ENCODE measurements at regions not wholly inside any gene's neighbourhood (a gene's known extent, or its start where the extent isn't known, plus 50 kb on each side); places are given as distances from the start of the nearest gene placed in this dataset.

DNA sequence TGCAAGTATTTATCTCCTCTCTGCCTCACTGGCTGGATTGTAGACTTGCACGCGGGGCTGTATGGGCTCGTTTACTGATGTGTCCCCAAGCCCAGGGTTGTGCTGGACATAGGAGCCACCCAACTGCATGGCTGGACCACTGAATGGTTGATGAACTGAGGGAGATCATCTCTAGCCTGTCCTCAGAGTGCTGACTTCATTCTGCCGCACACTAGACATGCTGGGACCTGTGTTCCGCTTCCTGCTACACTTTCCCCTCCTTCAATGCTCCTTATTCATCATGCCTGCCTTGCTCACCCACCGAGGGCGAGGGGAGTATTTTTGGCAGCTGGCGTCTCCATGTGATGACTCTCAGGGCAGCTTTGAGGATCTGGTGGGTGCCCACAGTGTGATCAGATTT, 440.2 kb downstream of the GLRX3 start:
- TF ChIP-seq, protein P1, sequence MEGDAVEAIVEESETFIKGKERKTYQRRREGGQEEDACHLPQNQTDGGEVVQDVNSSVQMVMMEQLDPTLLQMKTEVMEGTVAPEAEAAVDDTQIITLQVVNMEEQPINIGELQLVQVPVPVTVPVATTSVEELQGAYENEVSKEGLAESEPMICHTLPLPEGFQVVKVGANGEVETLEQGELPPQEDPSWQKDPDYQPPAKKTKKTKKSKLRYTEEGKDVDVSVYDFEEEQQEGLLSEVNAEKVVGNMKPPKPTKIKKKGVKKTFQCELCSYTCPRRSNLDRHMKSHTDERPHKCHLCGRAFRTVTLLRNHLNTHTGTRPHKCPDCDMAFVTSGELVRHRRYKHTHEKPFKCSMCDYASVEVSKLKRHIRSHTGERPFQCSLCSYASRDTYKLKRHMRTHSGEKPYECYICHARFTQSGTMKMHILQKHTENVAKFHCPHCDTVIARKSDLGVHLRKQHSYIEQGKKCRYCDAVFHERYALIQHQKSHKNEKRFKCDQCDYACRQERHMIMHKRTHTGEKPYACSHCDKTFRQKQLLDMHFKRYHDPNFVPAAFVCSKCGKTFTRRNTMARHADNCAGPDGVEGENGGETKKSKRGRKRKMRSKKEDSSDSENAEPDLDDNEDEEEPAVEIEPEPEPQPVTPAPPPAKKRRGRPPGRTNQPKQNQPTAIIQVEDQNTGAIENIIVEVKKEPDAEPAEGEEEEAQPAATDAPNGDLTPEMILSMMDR (conservative IDR thresholded peaks at IDR 0.05; ENCODE audit: low read depth, low read length): no peak
- TF ChIP-seq EZH2 (IDR thresholded peaks at IDR 0.05; ENCODE audit: low read length, unreplicated experiment) (no peak), EZH2phosphoT487 (IDR thresholded peaks at IDR 0.05; ENCODE audit: borderline replicate concordance, low read length) (no peak)
